ENCODE measurements at regions not wholly inside any gene's neighbourhood (a gene's known extent, or its start where the extent isn't known, plus 50 kb on each side); places are given as distances from the start of the nearest gene placed in this dataset.

DNA sequence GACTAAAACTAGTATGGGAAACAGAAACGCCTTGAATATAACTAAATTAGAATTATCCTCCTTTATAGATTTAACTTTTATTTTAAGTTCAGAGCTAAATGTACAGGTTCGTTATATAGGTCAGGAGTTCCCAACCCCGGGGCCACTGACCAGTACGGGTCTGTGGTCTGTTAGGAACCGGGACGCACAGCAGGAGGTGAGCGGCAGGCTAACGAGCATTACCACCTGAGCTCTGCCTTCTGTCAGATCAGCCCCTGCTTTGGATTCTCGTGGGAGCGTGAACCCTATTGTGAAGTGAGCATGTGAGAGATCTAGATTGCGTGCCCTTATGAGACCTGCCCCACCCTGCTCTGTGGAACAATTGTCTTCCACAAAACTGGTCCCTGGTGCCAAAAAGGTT lies 51.0 kb downstream of the FAT4 start:
- no peak for TF ChIP-seq SP1 (IDR thresholded peaks at IDR 0.05)
- TF ChIP-seq CTCF (IDR thresholded peaks at IDR 0.05; ENCODE audit: low read depth, low read length, missing input control): no peak
- no peak for TF ChIP-seq FOXA2 (IDR thresholded peaks at IDR 0.05)
- TF ChIP-seq MAX (IDR thresholded peaks at IDR 0.05): no peak
- TF ChIP-seq EGR1 (IDR thresholded peaks at IDR 0.05; ENCODE audit: low read depth in 2 of 2): no peak
- TF ChIP-seq RXRA (IDR thresholded peaks at IDR 0.05): no peak
- TF ChIP-seq, protein P1, sequence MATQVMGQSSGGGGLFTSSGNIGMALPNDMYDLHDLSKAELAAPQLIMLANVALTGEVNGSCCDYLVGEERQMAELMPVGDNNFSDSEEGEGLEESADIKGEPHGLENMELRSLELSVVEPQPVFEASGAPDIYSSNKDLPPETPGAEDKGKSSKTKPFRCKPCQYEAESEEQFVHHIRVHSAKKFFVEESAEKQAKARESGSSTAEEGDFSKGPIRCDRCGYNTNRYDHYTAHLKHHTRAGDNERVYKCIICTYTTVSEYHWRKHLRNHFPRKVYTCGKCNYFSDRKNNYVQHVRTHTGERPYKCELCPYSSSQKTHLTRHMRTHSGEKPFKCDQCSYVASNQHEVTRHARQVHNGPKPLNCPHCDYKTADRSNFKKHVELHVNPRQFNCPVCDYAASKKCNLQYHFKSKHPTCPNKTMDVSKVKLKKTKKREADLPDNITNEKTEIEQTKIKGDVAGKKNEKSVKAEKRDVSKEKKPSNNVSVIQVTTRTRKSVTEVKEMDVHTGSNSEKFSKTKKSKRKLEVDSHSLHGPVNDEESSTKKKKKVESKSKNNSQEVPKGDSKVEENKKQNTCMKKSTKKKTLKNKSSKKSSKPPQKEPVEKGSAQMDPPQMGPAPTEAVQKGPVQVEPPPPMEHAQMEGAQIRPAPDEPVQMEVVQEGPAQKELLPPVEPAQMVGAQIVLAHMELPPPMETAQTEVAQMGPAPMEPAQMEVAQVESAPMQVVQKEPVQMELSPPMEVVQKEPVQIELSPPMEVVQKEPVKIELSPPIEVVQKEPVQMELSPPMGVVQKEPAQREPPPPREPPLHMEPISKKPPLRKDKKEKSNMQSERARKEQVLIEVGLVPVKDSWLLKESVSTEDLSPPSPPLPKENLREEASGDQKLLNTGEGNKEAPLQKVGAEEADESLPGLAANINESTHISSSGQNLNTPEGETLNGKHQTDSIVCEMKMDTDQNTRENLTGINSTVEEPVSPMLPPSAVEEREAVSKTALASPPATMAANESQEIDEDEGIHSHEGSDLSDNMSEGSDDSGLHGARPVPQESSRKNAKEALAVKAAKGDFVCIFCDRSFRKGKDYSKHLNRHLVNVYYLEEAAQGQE (IDR thresholded peaks at IDR 0.05): no peak
- TF ChIP-seq JUND (IDR thresholded peaks at IDR 0.05): no peak
- no peak for TF ChIP-seq TAF1 (conservative IDR thresholded peaks at IDR 0.05)
- TF ChIP-seq GABPA (IDR thresholded peaks at IDR 0.05 in 1 of 2, conservative IDR thresholded peaks at IDR 0.05 in 1 of 2): no peak
- TF ChIP-seq RAD21 (IDR thresholded peaks at IDR 0.05): no peak
- no peak for TF ChIP-seq YY1 (IDR thresholded peaks at IDR 0.05)
- no peak for TF ChIP-seq NR2F2 (IDR thresholded peaks at IDR 0.05)
- TF ChIP-seq FOXA1 (IDR thresholded peaks at IDR 0.05): no peak
